Glomerular visceral epithelial cell (primary cell): ENCODE measurements at regions not wholly inside any gene's neighbourhood (a gene's known extent, or its start where the extent isn't known, plus 50 kb on each side); places are given as distances from the start of the nearest gene placed in this dataset.

Source experiments
- DNase-seq: peaks from one replicate; pipeline ENCODE4 v3.0.0-alpha.2; 2016; ENCODE audit errors: extremely low spot score

- DNase-seq: peak; percentile 29
Measured at GRCh38 chr14:100955201-100955600, 51.7 kb upstream of the RTL1 start.

GRCh38 chr14:100962494-100962893, 59.0 kb upstream of the RTL1 start:
- no peak for DNase-seq

GRCh38 chr14:100965296-100965695, 61.8 kb upstream of the RTL1 start:
- peak; percentile 26 for DNase-seq

GRCh38 chr14:100967178-100967577, 63.7 kb upstream of the RTL1 start:
- no peak for DNase-seq

- no peak for DNase-seq
Measured at GRCh38 chr14:100967930-100968329, 64.4 kb upstream of the RTL1 start.

- DNase-seq: no peak
Measured at GRCh38 chr14:100972118-100972897, 68.8 kb upstream of the RTL1 start.

- peak; percentile 34 for DNase-seq
Measured at GRCh38 chr14:100975671-100976070, 72.1 kb upstream of the RTL1 start.

GRCh38 chr14:100979079-100979478, 75.6 kb upstream of the RTL1 start:
- DNase-seq: no peak

GRCh38 chr14:100979780-100980179, 76.3 kb upstream of the RTL1 start:
- DNase-seq: peak; percentile 12

GRCh38 chr14:100980823-100981222, 77.3 kb upstream of the RTL1 start:
- no peak for DNase-seq

GRCh38 chr14:100981809-100982208, 78.3 kb upstream of the RTL1 start:
- peak; percentile 40 for DNase-seq

GRCh38 chr14:100982353-100982752, 78.8 kb upstream of the RTL1 start:
- no peak for DNase-seq

GRCh38 chr14:100982762-100983161, 79.2 kb upstream of the RTL1 start:
- no peak for DNase-seq

- DNase-seq: no peak
Measured at GRCh38 chr14:100983710-100984109, 80.2 kb upstream of the RTL1 start.

- DNase-seq: peak; percentile 54
Measured at GRCh38 chr14:100988011-100988410, 84.5 kb upstream of the RTL1 start.

- peak; percentile 79 for DNase-seq
Measured at GRCh38 chr14:100988411-100988900, 84.9 kb upstream of the RTL1 start.

GRCh38 chr14:100988956-100989355, 85.4 kb upstream of the RTL1 start:
- DNase-seq: no peak

- no peak for DNase-seq
Measured at GRCh38 chr14:100989924-100990323, 86.4 kb upstream of the RTL1 start.

- DNase-seq: no peak
Measured at GRCh38 chr14:100994082-100994481, 90.6 kb upstream of the RTL1 start.

- no peak for DNase-seq
Measured at GRCh38 chr14:100994756-100995330, 91.3 kb upstream of the RTL1 start.

GRCh38 chr14:101000711-101001250, 97.3 kb upstream of the RTL1 start:
- DNase-seq: no peak

- DNase-seq: peak; percentile 25
Measured at GRCh38 chr14:101001311-101002069, 98.0 kb upstream of the RTL1 start.
